WERI-Rb-1 (cell line): ENCODE measurements at regions not wholly inside any gene's neighbourhood (a gene's known extent, or its start where the extent isn't known, plus 50 kb on each side); places are given as distances from the start of the nearest gene placed in this dataset.
"Not testable (repeated sequence)": the region's sequence is repeated elsewhere in the genome, so short reads cannot be mapped to it uniquely, and the experiment has no call there.

Experiments
- DNase-seq: peaks from one replicate; pipeline ENCODE4 v3.0.0-alpha.2; 2020
- H3K27ac ChIP-seq: fragments of 250-450 bp; sonication (Bioruptor Pico); 2 replicates; pipeline ENCODE4 v1.5.1; 2020; ENCODE audit warnings: mild to moderate bottlenecking, moderate library complexity
- H3K27me3 ChIP-seq: fragments of 250-450 bp; sonication (Bioruptor Pico); 2 replicates; pipeline ENCODE4 v1.5.1; 2021; ENCODE audit warnings: mild to moderate bottlenecking, low read depth, moderate library complexity; ENCODE audit not compliant: insufficient read depth, severe bottlenecking
- H3K36me3 ChIP-seq: fragments of 250-450 bp; sonication (Bioruptor Pico); 2 replicates; pipeline ENCODE4 v1.5.1; 2020; ENCODE audit warnings: mild to moderate bottlenecking, moderate library complexity
- H3K4me3 ChIP-seq: 2 replicates; pipeline ENCODE4 v1.5.1; 2011; ENCODE audit warnings: low read depth, mild to moderate bottlenecking, control low read depth, low read length
- H3K9me3 ChIP-seq: fragments of 250-450 bp; sonication (Bioruptor Pico); 2 replicates; pipeline ENCODE4 v1.5.1; 2021; ENCODE audit warnings: mild to moderate bottlenecking, moderate library complexity; ENCODE audit not compliant: severe bottlenecking
- CTCF ChIP-seq: IDR thresholded peaks from 2 replicates; pipeline ENCODE4 v1.5.1; 2011; ENCODE audit warnings: low read depth, mild to moderate bottlenecking, control low read depth, inconsistent platforms, low read length

- no peak overlapping the region for H3K27ac ChIP-seq
- H3K36me3 ChIP-seq: no peaks in the 10 kb centered on the region
- no peak overlapping the region for H3K4me3 ChIP-seq
- no peak for TF ChIP-seq CTCF
- DNase-seq: no peak
- H3K27me3 ChIP-seq: no peaks in the 10 kb centered on the region
- no peaks in the 10 kb centered on the region for H3K9me3 ChIP-seq
Observed at GRCh38 chr2:154565433-154565832, 133.1 kb upstream of the KCNJ3 start.

- no peak for TF ChIP-seq CTCF
- no peak for DNase-seq
- H3K36me3 ChIP-seq: no peaks in the 10 kb centered on the region
- H3K27me3 ChIP-seq: no peaks in the 10 kb centered on the region
- H3K9me3 ChIP-seq: no peaks in the 10 kb centered on the region
- no peak overlapping the region for H3K27ac ChIP-seq
- H3K4me3 ChIP-seq: no peak overlapping the region
Observed at GRCh38 chr2:154568413-154568812, 130.1 kb upstream of the KCNJ3 start.

- no peak for TF ChIP-seq CTCF
- Histone ChIP-seq H3K27ac (no peak overlapping the region), H3K9me3 (no peaks in the 10 kb centered on the region), H3K36me3 (no peaks in the 10 kb centered on the region), H3K27me3 (no peaks in the 10 kb centered on the region), H3K4me3 (no peak overlapping the region)
- no peak for DNase-seq
Observed at GRCh38 chr2:154570501-154570900, 128.0 kb upstream of the KCNJ3 start.

- not testable (repeated sequence) for H3K36me3 ChIP-seq, H3K4me3 ChIP-seq, H3K9me3 ChIP-seq, DNase-seq, H3K27me3 ChIP-seq, H3K27ac ChIP-seq
Observed at GRCh38 chr2:154576699-154577098, 121.8 kb upstream of the KCNJ3 start.

- no peaks in the 10 kb centered on the region for H3K9me3 ChIP-seq
- no peaks in the 10 kb centered on the region for H3K27me3 ChIP-seq
- H3K4me3 ChIP-seq: no peak overlapping the region
- no peak for DNase-seq
- no peaks in the 10 kb centered on the region for H3K36me3 ChIP-seq
- H3K27ac ChIP-seq: no peak overlapping the region
- no peak for TF ChIP-seq CTCF
Observed at GRCh38 chr2:154577390-154577789, 121.1 kb upstream of the KCNJ3 start.

GRCh38 chr2:154580767-154581166 is 117.7 kb upstream of the KCNJ3 start:
- TF ChIP-seq CTCF: no peak
- Histone ChIP-seq H3K9me3 (no peaks in the 10 kb centered on the region), H3K36me3 (no peaks in the 10 kb centered on the region), H3K27ac (no peak overlapping the region), H3K27me3 (no peaks in the 10 kb centered on the region), H3K4me3 (no peak overlapping the region)
- no peak for DNase-seq

- not testable (repeated sequence) for H3K36me3 ChIP-seq, H3K9me3 ChIP-seq, H3K27ac ChIP-seq, H3K27me3 ChIP-seq, DNase-seq, H3K4me3 ChIP-seq
Observed at GRCh38 chr2:154582694-154583093, 115.8 kb upstream of the KCNJ3 start.

- not testable (repeated sequence) for H3K27me3 ChIP-seq, H3K27ac ChIP-seq, DNase-seq, H3K9me3 ChIP-seq, H3K4me3 ChIP-seq, H3K36me3 ChIP-seq
Observed at GRCh38 chr2:154583274-154583673, 115.2 kb upstream of the KCNJ3 start.
